Activated CD4-positive, alpha-beta T cell treated with anti-CD3 and anti-CD28 coated beads for 1 hour (primary cell): ENCODE measurements at regions not wholly inside any gene's neighbourhood (a gene's known extent, or its start where the extent isn't known, plus 50 kb on each side); places are given as distances from the start of the nearest gene placed in this dataset.

Experiments
- DNase-seq: peaks from one replicate; pipeline ENCODE4 v3.0.0-alpha.2; 2020

DNA sequence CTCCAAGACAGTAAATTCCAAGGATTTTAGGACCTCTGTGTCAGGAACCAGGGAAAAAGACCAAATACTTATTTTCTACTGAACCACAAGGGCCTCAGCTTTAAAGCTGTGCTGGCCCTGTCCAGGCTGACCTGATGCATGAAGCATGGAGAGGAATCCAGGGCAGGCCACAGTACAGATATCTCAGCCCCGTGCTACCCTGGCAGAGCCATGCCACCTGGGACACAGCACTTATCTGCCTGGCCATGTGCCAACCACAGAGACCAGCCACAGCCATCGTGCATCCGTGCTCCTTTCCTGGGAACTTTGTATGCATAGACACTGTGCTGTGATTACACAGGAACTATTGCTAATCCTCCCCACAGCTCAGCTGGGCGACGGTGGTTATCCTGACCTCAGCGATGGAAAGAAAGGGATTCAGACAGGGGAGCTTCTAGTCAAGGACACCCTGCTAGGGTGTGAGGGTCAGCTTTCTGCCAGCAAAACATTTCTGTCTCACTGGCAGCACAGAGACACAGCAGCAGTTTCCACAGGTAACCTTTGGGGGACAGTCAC lies 687.4 kb upstream of the ID2 start:
- no peak for DNase-seq

DNA sequence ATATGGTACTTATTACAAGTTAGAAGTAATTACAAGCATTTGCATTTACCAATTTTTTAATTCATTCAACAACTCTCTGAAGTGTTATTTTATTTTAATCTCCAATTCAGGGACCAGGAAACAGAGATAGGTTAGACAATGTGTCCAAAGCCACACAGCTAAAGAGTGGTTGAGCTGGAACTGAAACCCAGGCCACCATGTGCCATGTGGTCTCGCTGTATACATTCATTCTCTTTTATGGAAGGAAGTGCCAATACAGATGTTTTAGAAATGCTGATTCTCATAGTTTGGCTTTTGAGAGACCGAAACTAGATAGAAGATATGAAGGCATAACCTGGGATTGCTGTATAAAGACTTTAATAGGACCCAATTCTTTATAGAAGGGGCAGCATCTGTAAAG lies 684.6 kb upstream of the ID2 start:
- DNase-seq = no peak

DNA sequence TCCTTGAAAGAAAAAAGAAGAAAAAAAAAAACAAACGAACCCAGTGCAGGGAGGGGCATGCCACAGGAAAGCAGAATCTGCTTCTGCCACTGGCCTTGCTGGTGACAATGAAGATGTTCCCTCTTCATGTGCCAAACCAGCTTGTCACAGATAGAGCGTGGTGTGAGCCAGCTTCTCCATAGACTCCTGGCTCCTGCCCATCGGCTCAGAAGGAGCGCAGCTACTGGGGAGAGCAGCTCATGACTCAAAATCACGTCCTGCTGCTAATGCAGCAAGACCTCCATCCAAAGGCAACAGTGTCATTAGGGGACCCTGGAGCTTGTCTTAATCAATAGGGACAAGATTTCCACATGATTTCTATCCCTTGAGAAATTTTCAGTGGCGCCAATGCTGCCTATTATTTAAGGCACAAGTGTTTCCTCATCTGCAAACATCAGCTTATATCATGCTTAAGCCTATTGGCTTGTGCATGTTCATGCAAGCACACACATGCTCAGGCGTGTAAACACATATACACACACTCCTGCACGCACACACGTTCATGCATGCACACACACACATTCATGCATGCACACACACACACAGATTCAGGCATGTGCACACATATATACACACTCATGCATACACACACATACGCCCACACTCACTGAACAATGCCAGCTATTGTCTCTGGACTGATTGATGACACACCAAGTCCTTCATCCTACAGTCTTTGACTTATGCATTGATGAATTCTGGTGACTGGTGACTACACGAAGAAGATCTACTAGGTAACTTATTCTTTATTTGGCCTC lies 682.0 kb upstream of the ID2 start:
- no peak for DNase-seq

DNA sequence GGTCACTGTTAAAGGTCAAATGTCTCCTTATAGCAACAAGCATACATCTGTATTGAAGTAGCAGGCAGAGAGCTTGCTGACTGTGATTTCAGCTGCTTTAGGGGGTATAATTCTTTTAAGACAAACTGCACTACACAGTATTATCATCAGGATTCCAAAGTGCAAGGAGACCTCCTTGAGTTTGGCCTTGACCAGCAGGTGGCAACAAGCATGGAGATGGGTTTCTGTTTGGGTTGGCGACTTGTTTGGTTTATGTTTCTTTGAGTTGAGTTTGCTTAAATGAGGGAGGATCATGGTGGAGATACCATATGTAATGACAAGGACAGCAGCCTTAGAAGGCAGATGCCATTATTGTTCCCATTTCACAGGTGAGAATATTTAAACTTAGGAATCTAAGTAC lies 681.0 kb upstream of the ID2 start:
- no peak for DNase-seq

DNA sequence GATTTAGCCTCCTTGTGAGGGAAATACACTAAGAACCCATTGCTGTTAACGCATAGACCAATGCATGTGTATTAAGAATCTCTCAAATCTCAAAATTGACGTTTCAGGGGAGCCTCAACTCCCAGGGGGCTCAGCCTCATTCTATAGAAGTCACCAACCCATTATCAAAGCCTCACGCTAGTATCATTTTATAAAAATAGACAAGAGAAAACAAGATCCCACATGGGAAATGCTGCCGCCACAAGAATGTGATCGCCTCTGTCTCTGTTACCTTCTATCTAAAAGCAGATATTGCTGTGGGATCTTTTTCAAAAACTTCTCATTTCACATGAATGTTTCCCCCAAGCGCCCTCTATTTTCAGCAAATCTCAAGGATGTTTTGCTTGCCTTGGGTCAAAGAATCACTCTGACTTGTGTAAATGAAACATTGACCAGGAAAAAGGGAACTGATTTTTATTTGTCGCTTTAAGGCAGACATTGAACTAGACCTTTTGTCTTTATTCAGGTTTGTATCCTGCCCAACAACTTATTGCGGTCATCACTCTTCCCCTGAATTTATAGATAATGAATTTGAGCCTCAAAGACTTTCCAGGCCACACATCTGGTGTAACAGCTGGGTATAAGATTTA lies 679.0 kb upstream of the ID2 start:
- DNase-seq = no peak

DNA sequence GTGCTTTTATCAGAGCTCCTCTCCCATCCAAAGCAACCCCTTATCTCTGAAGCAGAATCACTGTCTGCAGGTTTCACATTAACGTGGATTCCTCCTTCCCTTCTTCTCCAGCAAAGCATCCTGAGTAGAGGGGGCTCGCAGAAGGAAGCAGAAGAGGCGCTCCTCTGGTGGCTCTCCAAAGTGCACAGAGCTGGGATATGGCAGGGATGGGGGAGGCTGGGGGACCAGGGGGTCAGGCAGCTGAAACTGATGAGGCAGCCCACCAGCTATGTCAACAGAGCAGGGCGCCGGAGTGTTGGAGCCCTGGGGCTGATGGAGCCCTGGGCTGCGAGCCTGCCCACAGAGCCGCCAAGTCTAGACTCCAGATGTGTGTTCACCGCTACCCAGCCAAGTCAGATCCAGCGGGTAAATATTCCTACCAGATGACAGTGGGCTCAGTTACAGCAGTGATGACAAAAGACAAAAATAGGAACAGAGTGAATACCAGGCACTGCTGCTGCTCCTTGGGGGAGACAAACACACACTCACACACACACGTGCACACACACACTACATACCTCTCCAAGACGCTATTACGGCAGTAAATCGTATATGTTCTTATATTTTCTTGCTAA lies 678.3 kb upstream of the ID2 start:
- DNase-seq = no peak

DNA sequence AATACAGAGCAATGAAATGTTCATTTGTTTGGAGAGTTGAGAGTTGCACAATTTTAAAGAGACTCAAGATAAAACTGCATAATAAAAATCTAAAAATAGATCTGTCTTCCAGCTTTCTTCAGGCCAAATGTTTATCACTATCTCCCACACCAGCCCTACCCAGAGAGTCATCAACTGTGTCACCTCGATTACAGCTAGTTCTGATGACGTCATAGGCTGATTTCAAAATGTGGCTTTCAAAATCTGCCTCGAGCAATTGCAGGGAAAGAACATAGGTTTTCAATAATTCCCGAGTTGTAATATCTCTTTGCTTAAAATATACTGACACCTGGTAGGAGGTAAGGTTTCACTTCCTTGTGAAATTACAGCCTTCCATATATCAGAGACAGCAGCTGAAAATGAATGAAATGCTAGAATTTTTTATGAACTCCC lies 677.6 kb upstream of the ID2 start:
- DNase-seq = no peak

DNA sequence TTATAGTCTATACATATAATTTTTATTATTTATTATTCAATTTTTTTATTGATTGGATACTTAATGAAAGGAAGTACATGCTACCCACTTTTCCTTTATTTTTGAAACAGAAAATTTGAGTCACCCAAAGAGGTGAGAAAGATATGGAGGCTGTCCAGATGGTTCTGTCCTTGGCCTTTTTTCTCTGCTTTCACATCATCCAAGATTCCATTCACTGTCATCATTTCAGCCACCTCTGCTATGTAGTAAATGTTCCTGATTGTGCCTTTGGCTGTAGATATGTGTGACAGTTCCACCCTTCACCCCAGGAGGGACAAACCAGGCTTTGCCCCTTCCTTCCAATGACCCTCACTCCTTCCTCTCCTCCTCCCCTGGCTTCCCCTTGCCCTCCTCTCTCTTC lies 675.7 kb upstream of the ID2 start:
- no peak for DNase-seq

DNA sequence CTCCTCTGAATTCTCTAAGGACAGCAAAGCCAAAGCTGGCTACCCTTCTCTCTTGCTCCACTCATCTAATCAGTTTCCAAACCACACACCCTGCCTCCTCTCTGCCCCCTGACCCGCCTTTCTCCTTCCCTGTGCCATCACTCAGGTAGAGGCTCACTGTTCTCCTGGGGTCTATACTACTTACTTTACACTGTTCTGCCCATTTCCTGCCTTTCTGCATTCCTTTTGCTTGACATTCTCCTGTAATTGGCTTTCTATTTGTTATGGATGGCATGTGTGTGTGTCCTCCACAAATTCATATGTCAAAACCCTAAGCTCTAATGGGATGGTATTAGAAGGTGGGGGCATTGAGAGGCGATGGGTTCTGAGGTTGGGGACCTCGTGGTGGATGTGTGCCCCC lies 675.2 kb upstream of the ID2 start:
- no peak for DNase-seq

DNA sequence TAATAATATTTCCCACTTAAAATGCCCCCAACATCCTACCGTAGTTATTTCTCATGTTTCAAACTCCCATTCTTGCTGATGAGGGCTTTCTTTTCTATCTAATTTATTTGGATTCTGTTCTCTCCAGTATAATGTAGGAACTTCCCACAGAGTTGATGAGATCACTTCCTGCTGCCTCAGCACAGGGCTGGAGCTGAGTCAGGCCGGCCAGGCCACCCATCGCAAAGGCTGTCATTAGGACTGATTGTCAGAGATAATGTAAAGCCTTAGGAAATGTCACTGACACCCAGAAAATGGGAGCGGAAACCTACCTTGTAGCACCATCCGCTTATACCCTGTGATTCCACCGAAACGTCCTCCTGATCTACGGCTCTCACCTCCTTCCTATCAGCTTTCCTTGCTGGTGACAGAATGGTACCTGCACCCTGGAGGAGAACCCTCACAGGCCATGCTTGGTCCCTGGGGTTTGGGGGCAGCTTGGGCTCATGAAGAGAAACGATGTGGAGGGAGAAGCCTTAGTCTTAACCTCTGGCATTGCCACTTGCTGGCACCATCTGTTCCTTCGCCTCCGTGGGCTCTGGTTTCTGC lies 672.8 kb upstream of the ID2 start:
- DNase-seq = no peak

DNA sequence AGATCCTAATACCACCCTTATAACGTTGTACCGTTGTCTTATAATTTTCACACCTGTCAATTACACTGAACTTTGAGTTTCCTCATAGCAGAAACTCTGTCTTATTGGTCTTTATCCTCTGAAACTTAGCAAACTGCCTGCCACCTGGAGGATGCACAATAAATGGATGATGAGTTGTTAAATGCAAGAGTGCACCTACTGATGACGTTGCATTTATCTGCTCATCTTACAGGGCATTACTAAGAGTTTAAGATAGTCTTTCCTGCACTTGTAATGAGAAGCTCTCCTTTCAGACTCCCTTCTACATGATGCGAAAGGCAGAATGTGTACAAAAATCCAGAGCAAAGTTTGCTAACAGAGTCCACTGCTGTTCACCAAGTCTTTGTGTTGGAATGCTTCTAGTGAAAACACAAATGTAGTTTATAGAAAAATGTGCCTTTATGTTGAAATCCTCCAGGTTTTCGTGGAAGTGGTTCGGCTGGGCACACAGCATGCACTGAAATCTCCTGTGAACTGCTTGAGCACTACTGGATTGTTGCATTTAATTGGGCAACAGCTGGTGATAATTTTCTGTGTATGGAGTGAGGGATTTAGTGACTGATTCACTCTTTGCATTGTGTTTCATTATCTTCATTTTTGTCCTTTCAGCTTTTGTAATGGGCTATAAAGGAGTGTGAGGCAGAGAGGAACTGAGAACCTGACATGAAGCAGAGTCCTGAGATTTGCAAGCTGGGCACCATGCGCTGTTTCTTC lies 665.8 kb upstream of the ID2 start:
- no peak for DNase-seq

DNA sequence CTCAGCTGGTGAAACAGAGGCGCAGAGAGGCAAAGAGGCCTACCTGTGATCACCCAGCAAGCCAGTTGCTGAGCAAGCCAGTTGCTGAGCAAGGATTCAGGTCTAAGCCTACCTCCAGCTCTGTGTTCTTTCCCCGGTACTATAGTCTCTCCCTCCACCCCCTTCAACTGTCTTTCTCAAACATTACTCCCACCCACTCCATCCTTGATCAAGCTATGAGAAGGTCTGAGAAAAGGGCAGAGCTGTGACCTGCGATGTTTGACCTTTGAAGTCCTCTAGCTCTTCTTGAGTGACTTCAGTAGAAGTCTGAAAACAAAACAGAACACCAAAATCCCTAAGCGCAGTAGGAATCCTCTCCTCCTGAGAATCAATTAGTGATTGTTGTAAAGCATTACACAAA lies 665.2 kb upstream of the ID2 start:
- DNase-seq = no peak

DNA sequence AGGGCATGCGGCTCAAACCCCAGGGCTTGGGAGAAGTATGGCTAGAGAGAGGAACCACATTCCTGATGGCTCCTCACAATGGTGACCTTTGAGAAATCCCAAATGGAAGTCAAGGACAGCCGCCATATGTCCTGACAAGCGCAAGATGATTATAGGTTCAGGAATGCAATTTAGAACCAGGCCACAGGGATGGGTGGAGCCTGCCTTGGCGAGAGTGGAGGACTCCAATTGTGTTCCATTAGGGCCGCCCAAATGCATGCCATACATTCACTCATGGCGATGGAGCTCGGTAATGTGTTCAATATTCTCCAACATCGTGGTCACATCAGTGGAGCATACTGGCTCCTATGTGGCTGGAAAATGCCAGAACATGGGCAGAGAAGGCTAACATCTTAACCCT lies 662.9 kb upstream of the ID2 start:
- DNase-seq = no peak

DNA sequence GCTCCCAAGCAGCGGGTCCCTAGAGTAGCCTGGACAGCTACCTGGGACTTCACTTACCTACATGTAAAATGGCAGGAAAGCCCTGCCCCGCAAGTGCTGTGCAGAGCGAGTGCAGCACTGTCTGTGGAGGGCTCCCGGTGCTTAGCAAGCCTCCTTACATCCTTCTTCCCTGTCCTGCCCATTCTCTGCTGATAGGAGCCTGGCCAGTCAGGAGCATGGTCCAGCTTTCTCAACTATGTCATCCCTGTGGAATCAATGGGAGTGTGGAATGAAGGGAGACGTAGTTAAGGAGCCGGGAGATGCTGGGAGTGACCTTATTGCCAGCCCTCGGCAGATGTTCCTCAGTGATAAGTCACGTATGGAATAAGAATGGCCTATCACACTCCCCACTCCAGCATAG lies 661.9 kb upstream of the ID2 start:
- DNase-seq = no peak

DNA sequence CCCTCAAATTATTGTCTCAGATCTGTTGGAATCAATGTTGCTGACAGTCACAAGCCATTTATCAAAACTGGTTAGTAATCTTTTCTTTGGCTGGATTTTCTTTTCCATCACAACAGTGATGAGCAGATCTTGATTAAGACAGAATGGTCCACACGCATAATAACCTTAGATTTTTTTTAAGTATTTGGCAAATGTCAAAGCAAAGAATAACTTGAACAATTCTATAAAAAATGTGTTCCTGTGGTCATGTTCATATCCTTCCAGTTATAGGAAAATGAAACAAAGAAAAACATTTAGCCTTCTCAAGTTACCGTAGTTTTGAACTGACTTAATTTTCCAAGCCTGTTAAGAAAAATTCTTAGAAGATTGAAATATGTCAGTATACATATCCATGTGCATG lies 659.9 kb upstream of the ID2 start:
- no peak for DNase-seq

DNA sequence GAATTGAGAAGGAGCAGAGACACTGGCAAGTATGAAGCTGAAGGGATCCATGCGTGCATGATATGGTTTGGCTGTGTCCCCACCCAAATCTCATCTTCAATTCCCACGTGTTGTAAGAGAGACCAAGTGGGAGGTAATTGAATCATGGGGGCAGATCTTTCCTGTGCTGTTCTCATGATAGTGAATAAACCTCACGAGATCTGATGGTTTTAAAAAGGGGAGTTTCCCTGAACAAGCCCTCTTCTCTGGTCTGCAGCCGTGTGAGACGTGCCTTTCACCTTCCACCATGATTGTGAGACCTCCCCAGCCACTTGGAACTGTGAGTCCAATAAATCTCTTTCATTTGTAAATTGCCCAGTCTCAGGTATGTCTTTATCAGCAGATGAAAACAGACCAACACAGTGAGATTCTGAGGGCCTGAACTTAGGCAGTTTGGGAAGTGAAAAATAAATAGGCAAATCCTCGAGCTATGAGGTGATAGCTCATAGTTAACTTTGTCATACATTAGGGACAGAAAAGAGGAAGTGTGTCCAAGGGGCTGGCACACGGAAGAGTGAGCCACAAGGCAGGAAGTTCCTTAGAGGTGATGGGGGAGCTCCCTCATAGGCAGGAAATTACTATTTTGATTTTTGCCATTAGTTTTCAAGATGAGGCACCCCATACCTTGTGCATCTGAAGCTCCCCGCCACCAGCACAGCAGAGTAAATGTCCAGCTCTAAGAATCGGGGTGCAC lies 658.8 kb upstream of the ID2 start:
- no peak for DNase-seq

DNA sequence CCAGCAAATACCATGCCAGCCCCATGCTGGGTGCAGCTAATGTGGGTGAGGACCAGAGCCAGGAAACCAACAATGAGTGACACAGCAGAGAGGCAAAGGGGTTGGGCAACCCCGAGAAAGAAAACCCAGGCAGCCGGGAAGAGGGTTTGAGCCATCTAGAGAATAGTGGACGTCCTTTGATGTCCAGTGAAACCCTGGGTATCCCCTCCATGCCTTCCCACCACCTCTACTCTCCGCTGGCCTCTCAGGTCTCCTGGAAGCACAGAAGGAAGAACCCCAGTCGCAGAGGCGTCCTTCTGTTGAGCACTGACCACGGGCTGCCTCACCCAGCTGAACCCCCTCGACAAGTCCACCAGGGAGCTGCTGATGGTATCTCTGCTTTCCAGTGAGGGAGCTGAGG lies 657.4 kb upstream of the ID2 start:
- no peak for DNase-seq

DNA sequence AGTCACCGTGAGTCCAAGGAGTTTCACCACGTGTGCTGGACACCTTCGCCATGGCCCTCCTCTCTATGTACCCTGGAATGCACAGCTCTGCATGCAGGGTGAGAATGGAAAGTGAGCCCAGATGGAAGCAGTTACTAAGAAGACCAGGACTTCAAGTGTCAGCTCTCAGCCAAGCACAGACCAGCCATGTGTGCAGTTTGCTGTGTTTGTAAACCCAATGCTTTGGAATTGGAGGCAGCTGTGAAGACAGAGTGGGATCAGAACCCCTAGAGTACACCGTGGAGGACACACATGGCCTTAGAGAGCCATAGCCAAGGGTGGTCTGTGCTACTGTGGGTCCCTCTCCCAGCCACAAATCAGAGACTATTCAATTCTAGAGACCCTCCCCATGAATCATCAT lies 655.5 kb upstream of the ID2 start:
- no peak for DNase-seq

DNA sequence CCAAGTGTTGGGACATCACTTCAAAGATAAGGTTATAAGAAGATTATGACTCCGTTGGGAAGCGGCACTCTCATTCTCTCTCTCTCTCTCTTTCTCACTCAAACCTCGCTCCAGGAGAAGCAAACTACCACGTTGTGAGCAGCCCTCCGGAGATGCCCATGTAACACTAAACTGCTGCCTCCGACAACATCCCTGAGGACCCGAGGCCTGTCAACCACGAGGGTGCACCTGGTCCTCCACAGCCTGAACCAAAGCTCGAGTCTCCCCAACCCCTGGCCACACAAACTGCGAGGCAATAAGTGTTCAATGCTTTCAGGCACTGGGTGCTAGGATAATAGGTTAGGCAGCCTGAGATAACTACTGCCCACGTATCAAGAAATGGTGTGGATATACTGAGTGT lies 654.5 kb upstream of the ID2 start:
- DNase-seq = no peak

DNA sequence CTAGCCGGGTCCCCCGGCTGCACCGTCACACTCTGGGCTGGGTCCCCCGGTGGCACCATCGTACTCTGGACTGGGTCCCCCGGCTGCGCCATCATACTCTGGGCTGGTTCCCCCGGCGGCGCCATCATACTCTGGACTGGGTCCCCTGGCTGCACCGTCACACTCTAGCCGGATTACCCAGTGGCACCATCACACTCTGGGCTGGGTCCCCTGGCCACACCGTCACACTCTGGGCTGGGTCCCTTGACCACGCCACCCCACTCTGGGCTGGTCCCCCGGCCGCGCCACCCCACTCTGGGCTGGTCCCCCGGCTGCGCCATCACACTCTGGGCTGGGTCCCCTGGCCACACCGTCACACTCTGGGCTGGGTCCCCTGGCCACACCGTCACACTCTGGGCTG lies 653.8 kb upstream of the ID2 start:
- DNase-seq = no peak

DNA sequence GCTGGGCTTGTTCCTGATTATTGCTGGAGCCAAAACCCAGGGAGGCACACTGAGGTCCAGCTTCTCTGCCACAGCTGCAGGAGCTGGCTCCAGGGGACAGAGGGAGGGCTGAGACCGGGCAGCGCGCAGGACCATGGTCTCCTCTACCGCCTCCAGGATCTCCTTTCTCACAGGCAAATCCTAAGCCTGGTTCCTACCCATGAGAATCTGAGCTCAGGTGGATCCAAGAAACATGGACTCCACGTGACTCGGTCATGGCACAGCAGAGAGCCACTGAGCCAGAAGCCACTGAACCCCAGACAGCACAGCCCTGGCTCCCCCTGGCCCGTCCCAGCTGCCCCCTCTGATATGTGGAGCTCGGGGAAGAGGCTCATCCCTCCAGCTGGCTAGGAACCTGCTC lies 653.4 kb upstream of the ID2 start:
- DNase-seq = no peak

DNA sequence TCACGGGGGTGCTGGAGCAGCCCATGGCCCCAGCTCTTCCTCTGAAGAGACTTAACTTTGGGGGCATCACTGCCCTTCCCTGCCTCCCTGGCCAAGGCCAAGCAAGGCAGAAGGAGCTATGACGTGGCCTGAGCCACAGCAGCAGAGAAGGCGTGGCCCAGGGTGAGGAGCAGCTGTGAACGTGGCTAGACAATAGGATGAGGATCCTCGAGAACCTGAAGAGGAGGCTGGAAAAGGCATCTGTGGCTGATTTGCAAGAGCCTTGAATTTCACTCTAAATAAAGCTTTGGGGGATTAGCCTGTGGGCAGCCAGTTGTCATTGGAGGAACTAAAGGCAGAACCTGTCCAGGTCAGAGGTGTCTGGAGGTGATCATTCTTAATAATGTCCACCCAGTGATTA lies 652.9 kb upstream of the ID2 start:
- no peak for DNase-seq
